GM10248 (cell line): ENCODE measurements at regions not wholly inside any gene's neighbourhood (a gene's known extent, or its start where the extent isn't known, plus 50 kb on each side); places are given as distances from the start of the nearest gene placed in this dataset.
"Not testable (repeated sequence)": the region's sequence is repeated elsewhere in the genome, so short reads cannot be mapped to it uniquely, and the experiment has no call there.

ENCODE experiments used
- CTCF ChIA-PET: fragments of 300-600 bp; sonication (Branson Sonifier 250); formaldehyde crosslinking; extraction: SDS; loops from one replicate; lab custom pipeline; 2021; ENCODE audit warnings: antibody characterized with exemption; lab: Yijun Ruan, JAX
- POLR2A ChIA-PET: fragments of 350-650 bp; sonication (Branson Sonifier 250); formaldehyde crosslinking; extraction: SDS; loops from one replicate; lab custom pipeline; 2020; ENCODE audit warnings: antibody characterized with exemption; lab: Yijun Ruan, JAX
- DNase-seq: peaks from one replicate; pipeline ENCODE4 v3.0.0; 2012; ENCODE audit errors: extremely low spot score
- CTCF ChIP-seq: IDR thresholded peaks from 2 replicates; pipeline ENCODE4 v1.5.1; 2012; ENCODE audit warnings: mild to moderate bottlenecking, low read depth; ENCODE audit errors: extremely low read depth, missing control alignments, control extremely low read depth

- no peak for TF ChIP-seq CTCF
- no peak for DNase-seq
- CTCF ChIA-PET: no interaction called here
- POLR2A ChIA-PET: no interaction called here
Observed at GRCh38 chr3:87710028-87710427, 348.8 kb downstream of the CGGBP1 start.

- no peak for TF ChIP-seq CTCF
- ChIA-PET CTCF (no interaction called here), POLR2A (no interaction called here)
- DNase-seq: no peak
Observed at GRCh38 chr3:87706176-87706575, 352.6 kb downstream of the CGGBP1 start.

GRCh38 chr3:87702600-87702999 is 356.2 kb downstream of the CGGBP1 start:
- no peak for DNase-seq
- ChIA-PET POLR2A (no interaction called here), CTCF (no interaction called here)
- no peak for TF ChIP-seq CTCF

GRCh38 chr3:87696124-87697013 is 362.4 kb downstream of the CGGBP1 start:
- DNase-seq: no peak
- ChIA-PET POLR2A (no interaction called here), CTCF (interaction anchor here (1.1 to 1.6 kb wide), 2 partner anchors 19 to 25 kb away, joined by 3 to 4 read pairs; no protein-coding TSS in a partner anchor)
- no peak for TF ChIP-seq CTCF

- no peak for DNase-seq
- CTCF ChIA-PET: interaction anchor here (1.1 to 2.3 kb wide), 3 partner anchors 13 to 77 kb away, joined by 3 to 4 read pairs (median 3); no protein-coding TSS in a partner anchor
- no peak for TF ChIP-seq CTCF
- POLR2A ChIA-PET: no interaction called here
Observed at GRCh38 chr3:87694678-87695077, 364.1 kb downstream of the CGGBP1 start.

- no peak for TF ChIP-seq CTCF
- no peak for DNase-seq
- CTCF ChIA-PET: no interaction called here
- POLR2A ChIA-PET: no interaction called here
Observed at GRCh38 chr3:87691109-87691508, 367.7 kb downstream of the CGGBP1 start.

- POLR2A ChIA-PET, CTCF ChIA-PET: not testable (repeated sequence)
Observed at GRCh38 chr3:87678984-87679660, 379.7 kb downstream of the CGGBP1 start.

More at GRCh38 chr3:87678984-87679660, 379.7 kb downstream of the CGGBP1 start:
- DNase-seq: not testable (repeated sequence)
